ENCODE measurements at regions not wholly inside any gene's neighbourhood (a gene's known extent, or its start where the extent isn't known, plus 50 kb on each side); places are given as distances from the start of the nearest gene placed in this dataset.
"Not testable (repeated sequence)": the region's sequence is repeated elsewhere in the genome, so short reads cannot be mapped to it uniquely, and the experiment has no call there.

DNA sequence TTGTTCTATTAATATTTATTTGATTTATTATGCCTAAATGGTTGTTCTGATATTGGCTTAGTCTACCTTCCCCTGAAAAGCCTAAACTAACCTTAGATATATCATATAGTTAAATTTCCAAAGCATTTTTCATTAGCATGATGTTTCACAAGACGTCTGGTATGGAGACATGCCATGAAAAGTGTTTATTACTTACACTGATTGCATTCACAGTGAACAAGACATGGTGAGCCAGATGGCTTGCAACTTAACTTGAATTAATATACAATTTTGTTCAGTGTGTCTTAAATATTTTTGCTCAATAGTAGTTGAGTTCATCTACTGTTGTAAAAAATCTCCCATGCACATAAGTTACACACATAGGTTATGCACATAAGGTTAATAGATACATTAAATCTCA is 758.4 kb downstream of the NSUN3 start:
- DNase-seq (ENCODE audit: low spot score) = no peak

DNA sequence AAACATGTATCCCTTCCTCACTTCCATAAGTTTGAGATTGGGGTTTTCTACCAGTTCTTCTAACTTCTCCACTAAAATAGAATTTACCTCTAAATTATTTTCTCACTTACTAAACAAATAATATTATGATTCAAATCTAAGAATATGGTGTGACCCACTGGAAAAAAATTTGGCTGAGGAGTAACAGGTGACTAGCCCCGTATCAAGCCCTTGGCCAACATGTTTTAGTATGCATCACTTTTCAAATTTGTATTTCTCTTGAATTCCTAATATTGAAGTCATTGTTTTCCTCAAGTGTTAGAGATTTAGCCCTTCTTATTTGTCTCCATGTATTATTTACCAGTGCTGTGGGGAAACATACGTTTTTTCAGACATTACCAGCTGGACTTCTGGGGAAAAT is 759.4 kb downstream of the NSUN3 start:
- DNase-seq (ENCODE audit: low spot score) = no peak

DNA sequence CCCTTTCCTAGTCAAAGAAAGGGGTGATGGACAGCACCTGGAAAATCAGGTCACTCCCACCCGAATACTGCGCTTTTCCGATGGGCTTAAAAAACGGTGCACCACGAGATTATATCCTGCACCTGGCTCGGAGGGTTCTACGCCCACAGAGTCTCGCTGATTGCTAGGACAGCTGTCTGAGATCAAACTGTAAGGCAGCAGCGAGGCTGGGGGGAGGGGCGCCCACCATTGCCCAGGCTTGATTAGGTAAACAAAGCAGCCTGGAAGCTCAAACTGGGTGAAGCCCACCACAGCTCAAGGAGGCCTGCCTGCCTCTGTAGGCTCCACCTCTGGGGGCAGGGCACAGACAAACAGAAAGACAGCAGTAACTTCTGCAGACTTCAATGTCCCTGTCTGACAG is 783.4 kb downstream of the NSUN3 start:
- DNase-seq (ENCODE audit: low spot score) = not testable (repeated sequence)

DNA sequence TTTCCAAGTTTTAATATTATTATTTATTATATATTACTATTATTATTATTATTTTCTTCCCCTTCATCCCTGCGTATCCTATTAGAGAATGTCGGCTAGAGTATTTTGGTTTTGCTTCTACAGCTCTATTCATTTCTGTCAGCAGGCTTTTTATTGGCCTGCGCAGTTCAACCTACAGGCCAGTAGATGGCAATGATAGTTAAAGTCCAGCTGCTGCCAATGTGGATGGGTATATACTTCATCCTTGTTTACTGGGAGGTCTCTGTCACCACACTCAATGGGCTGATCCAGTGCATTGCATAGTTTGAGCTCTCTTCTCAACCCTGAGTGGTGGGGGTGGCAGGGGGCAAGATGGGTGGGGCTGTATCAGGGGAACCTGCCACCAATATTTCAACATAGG is 799.8 kb downstream of the NSUN3 start:
- peak; percentile 74 for DNase-seq (ENCODE audit: low spot score)

DNA sequence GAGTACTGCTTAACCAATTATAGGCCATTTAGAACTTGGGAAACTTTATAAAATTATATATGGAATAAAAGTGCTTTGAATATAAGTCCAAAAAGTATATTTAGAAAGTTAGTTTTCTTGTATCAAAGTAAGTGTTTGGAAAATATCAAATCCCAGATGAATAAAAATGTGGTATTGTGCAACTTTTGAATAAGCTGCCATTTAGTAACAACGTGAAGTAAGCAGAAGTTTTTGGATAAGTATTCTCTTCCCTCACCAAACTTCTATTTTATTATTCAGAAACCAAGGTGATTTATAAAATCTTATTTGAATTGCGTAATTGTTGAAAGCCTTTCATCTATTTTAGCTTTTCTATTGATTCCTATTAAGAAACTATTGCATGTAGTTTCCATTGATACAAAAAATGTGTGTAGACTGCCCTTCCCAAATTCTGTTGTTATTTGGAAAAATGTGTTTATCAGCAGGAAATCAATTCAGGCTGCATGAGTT is 806.2 kb downstream of the NSUN3 start:
- DNase-seq (ENCODE audit: low spot score) = no peak

DNA sequence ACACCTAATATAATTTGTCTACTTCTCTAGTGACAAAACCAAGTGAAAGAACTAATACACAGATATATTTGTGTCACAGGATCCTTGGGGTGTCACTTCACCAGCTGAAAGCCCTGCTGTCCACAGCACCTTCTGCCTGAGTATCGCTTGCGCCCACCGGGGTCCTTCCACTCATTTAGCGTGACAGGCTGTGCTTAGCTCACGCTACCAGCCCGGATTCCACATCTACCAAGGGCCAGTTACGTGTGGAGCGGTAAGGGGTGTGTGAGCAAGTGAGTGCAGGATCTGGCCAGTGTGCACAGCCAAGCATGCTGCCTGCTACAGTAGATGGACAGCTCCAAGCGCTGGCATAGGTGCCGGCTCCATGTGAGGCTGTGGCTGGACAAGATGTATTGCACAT is 810.9 kb downstream of the NSUN3 start:
- no peak for DNase-seq (ENCODE audit: low spot score)

DNA sequence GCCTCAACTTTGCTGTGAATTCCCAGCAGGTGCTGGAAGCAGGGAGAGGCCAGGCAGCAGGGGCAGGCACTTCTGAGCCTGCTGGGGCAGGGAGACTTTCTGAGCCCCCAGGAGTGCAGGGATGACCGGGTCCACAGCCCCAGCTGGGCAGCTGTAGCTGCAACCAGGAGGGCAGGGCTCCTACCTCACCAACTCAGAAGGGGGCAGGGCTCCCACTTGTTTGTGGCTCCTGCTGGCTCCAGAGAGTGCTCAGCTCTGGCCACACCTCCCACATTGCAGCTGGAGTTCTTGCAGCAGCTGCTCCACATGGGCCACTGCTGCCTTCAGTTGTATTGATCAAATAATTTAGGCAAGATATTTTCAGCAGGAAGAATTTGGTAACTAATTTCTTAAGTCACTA is 812.3 kb downstream of the NSUN3 start:
- no peak for DNase-seq (ENCODE audit: low spot score)

DNA sequence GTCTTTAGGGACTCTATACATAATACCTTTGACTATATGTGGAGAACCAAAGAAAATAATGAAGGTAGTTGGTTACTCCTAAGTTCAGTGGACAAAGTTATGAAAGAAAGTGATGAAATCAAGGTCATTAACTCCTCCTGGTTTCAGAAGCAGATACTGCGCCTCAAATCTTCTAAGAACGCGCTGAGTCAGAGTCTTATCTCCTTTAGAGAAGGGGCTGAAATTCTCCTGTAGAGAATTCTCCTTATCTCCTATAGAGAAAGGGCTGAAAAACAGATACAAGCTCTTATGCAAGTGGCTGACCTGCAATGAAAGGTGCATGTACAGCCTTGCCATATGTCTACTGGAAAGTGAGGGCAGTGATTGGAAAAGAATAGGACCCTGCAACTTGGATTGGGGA is 824.2 kb downstream of the NSUN3 start:
- DNase-seq (ENCODE audit: low spot score) = no peak

DNA sequence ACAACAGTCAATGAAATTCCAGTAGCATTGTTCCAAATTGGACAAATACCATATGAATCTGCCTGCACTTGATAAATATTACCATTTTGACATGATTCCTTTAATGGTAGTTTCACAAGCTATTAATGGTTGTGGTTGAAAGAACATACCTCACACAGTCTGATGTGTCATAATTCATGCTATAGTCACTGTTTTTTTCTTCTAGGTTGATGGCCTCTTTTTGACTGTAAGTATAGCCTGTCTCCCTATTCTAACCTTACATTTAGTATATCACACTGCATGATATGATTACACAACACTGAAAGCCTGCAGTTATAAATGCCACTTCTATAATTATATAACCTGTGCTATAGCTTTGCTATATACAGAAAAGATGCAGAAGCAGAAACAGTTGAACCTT is 834.1 kb downstream of the NSUN3 start:
- DNase-seq (ENCODE audit: low spot score) = no peak

DNA sequence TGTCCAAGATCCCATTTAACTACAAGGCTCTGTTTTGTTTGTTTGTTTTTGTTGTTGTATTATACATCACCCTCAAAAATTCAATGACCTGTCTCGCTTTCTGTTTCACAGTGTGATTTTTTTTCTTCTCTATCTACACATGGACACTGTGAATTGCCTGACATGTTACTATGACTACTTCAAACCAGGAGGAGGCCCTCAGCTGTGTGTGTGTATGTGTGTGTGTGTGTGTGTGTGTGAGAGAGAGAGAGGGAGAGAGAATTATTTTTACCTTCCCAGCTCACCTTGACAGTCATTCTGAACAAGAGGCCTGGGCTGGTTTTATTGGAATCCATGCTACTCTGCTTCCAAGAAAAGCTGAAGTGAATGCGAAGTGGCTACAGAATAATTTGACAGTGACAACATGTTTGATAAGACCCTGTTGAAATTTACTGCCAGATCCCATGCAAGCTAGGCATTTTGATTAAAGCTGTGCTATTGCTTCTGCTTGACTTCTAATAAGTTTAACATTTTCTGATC is 841.4 kb downstream of the NSUN3 start:
- DNase-seq (ENCODE audit: low spot score) = no peak

DNA sequence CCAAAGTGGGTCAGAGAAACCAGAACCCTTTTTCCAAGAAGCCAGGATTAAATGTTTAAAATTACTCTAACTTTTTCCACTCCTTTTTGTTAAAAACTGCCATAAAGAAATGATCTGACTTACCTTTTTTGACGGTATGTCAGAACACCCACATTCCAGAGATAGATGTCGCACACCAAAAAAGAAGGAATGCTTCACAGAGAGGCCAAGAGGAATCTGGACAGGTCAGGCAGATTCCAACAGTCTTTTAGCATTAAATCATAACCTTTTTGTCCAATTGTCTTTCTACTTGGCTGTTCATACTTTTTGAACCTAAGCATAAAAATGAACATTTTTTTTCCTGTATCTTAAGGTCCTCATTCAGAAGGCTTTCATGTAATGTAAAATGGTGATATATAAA is 846.9 kb downstream of the NSUN3 start:
- DNase-seq (ENCODE audit: low spot score) = no peak

DNA sequence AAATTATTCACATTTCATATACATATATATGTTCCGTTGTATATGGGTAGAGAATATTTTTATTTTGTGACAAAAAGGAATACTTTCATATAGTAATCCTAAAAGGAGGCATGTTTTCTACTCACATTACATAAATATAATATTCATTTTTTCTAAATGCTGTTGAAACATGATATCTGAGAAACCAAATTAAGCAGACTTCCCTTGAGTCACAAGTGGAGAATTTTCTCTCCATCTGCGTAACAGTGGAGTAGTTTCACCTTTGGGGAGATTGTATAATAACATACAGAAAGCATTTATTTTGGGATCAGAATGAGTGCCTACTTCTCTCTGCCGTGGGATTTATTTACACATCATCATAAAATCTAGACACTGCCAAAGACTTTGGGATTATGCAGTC is 849.8 kb downstream of the NSUN3 start:
- no peak for DNase-seq (ENCODE audit: low spot score)

DNA sequence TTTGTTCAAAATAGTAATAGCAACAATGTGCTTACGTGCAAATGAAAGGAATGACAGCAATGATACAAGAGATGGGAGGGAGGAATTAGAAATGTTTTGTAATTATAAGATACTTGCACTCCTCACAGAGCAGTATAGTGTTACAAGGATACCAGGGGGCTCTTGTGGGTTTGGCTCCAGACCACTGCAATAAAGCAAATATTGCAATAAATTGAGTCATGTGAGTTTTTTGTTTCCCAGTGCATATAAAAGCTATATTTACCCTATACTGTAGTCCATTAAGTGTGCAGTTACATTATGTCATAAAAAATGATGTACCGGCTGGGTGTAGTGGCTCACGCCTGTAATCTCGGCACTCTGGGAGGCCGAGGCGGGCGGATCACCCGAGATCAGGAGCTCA is 864.3 kb downstream of the NSUN3 start:
- DNase-seq (ENCODE audit: low spot score) = no peak

DNA sequence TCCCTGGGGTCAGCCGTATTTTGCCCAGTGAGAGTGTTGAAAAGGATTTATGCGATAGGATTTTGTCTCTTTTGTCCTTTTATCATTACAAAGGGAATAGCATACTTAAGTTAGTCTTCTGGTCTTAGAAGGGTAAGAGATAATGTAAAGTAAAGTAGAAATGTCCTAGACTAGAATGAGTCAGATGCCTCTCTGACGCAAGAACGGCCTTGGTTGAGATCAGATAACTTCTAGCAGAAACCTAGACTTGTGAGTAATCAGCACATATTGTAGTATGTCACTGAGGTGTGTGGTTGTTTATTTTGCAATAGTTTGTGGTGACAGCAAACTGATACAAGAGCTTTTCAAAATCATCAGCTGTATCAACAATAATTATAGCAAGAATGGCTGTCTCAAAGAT is 866.1 kb downstream of the NSUN3 start:
- DNase-seq (ENCODE audit: low spot score) = peak; percentile 69

DNA sequence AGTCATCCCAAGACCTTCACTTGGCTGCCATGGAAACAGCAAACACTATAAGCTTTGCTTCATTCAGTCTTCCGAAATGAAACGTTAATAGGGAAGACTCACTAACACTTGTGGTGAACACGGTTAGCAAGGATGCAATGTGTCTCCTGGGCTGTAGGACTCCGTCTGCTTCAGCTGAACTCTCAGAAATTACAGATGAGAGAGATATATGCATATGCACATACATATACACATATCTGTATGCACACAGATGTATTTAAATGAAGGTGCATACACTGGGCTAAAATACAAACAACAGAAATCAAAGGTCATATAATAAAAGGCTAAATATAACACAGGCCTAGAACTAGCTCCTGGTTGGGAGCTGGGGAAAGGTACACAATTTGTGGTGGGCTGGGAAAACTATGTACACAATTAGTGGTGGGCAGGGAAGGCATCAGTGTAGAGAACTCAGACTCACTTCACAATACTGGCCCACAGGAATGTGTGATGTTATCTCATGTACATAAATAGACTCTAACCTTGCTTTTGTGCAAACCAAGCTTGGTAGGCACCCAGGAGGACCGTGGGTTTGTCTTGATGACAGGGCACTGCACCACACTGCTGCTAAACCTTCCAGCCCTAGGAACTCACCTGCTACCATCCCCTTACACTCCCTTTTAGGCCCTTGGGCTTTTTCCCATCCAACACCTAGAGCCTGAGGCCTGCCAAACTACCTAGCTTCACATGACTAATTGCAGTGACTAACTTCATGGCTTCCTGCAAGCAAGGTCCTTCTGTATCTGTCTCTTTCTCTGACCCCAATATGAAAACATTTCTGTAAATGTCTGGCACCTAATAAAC is 873.1 kb downstream of the NSUN3 start:
- peak; percentile 67 for DNase-seq (ENCODE audit: low spot score)

DNA sequence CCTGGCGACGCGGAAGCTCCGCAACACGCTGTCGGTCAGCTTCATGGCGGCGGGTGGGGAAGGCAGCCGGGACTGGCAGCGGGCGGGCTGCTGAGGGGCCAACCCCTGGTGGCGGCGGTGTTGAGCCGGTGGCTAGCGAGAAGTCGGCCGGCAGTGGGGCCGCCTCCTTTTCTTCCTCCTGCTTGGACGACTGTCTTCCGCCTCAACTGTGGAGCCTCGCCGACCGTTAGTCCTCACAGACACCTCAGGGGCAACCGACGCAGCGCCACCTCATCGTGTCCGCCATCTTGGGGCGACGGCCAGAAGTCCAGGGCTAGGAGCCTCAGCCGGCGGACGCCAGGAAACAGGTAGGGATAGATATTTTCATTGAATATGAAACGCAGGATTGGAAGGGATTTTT is 875.1 kb downstream of the NSUN3 start:
- DNase-seq (ENCODE audit: low spot score) = no peak

DNA sequence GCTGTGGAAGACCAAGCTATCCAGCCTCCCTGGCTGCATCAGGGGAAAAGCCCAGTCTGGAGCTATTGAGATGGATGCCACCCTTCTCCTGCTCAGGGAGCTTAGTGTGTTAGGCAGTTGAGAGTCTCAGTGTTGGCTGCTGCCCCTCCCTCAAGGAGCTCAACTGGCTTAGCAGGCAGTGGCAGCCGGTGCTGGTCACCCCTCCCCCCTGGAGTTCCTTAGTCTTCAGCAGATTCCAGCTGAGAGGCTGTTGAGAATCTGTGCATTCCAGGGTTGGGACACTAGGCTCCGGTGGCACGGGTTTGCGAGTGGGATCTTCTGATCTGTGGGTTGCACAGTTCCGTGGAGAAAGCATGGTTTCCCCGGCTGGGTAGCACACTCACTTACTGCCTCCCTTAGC is 883.8 kb downstream of the NSUN3 start:
- no peak for DNase-seq (ENCODE audit: low spot score)

DNA sequence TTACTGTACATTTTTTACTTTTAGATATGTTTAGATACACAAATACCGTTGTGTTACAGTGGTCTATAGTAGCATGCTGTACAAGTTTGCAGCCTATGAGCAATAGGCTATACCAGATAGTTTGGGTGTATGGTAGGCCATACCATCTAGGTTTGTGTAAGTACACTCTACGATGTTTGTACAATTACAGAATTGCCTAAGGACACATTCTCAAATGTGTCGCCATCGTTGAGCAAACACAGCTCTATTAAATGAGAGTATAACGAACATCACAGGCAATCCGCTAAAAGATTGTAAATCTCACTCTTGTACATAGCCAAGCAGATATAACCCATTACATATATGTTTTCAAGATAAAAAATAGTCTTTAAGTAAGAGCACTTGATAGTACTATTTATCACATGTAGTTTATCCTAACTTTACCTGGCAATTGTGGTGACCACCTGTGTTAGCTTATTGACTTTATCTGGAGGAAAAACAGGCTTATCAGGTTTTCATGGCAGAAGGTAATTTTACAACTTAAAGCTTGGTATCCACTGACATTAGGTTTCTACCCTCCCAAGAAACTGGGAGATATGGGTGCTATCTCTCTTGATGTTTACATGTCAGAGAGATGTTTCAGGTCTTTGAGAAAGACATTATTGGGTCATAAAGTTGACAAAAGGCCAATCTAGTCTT is 898.7 kb downstream of the NSUN3 start:
- peak; percentile 54 for DNase-seq (ENCODE audit: low spot score)

DNA sequence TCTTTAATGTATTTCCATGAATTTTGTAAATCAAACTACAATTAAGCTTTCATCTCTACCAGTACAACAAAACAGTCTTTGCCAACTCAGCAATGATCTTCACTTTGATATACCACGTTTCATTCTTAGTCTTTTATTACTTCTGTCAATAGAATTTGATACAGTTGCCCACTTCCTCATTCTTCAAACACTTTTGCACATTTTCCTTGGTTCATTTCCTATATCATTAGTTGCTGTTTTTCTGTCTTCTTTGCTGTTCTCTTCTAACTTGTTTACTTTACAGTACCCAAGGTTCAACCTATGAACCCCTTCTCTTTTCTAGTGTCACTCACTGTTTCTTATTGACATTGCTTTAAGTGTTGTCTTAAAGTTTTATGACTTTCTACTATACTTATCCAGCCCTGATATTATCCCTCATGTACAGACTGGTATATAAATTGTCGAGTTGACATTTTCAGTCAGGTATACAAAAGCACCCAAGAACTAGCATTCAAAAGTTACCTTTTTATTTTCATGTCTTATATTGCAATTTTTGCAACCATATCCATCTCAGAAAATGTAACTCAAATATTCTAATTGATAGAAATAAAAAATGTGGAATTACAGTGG is 903.1 kb downstream of the NSUN3 start:
- peak; percentile 57 for DNase-seq (ENCODE audit: low spot score)

DNA sequence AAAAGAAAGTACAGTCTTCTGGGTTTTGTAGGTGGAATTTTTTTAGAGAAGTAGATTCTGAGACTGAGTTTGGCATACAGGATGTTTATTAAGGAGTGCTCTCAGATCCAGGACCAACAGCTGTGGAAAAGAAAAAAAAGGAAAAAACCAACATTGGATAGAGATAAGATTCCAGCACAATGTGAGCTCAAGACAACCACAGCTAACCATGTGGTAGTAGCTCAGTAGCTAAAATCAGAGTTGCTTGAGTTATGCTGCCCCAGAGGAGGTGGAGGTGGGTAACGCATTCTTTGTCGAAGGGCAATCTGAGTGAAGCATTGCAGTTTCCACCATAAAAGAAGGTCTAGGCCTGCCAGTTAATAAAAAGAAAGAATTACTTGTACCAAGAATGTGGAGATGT is 904.3 kb downstream of the NSUN3 start:
- no peak for DNase-seq (ENCODE audit: low spot score)

DNA sequence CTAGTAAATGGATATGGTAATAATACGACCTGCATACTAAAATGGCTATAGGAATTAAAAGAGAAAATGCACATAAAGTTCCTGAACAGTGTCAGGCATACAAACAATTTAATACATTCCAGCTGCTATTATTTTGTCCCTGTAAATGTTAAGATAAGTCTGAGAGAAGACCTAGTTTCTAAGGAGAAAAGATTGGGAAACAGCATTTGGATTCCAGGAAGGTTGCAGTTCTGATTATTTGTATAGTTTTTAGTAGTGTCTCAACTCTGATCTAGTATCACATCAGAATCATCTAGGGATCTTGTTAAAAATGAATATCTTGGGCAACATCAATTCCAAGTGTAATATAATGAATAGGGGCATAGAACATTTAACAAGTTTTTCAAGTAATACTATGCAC is 905.7 kb downstream of the NSUN3 start:
- no peak for DNase-seq (ENCODE audit: low spot score)

DNA sequence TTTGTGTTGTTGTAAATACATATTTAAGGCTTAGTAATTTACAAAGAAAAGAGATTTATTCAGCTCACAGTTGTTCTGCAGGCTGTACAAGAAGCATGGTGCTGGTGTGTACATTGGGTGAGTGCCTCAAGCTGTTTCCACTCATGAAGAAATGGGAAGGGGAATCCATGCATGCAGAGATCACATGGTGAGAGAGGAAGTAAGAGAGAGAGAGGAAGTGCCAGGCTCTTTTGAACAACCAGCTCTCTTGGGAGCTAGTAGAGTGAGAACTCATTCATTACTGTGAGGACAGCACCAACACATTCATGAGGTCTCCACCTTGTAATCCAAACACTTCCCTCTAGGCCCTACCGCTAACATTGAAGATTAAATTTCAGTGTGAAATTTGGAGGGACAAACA is 909.2 kb downstream of the NSUN3 start:
- no peak for DNase-seq (ENCODE audit: low spot score)

DNA sequence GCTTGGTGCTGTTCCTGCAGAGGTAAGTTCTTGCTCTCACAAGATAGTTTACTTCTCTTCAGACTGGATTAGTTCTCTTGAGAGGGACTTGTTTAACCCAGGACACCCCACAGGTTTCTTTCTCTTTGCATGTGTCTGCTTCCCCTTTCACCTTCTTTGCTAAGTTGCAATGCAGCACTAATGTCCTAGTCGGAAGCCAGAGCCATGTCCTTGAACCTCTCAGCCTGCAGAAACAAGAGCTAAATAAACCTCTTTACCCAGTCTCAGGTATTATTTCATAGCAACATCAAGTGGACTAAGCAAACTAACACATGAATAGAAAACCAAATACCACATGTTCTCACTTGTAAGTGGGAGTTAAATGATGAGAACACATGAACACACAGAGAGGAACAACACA is 915.2 kb downstream of the NSUN3 start:
- DNase-seq (ENCODE audit: low spot score) = no peak
